PFSK-1 (cell line): ENCODE measurements at regions not wholly inside any gene's neighbourhood (a gene's known extent, or its start where the extent isn't known, plus 50 kb on each side); places are given as distances from the start of the nearest gene placed in this dataset.

Source experiments
- FOXP2 ChIP-seq: optimal IDR thresholded peaks from 2 replicates; pipeline ENCODE3; 2011; ENCODE audit warnings: borderline replicate concordance, control low read depth, inconsistent platforms; ENCODE audit not compliant: insufficient read depth; ENCODE audit errors: extremely low read length, extremely low read depth
- POLR2AphosphoS5 ChIP-seq: IDR thresholded peaks from 2 replicates; pipeline ENCODE4 v1.6.1; 2012; ENCODE audit warnings: low read depth, mild to moderate bottlenecking, control low read depth, low read length, moderate library complexity
- SIN3A ChIP-seq: IDR thresholded peaks from 2 replicates; pipeline ENCODE4 v1.6.1; 2012; ENCODE audit warnings: mild to moderate bottlenecking, low read length, moderate library complexity, borderline replicate concordance; ENCODE audit not compliant: insufficient read depth
- TAF1 ChIP-seq: IDR thresholded peaks from 2 replicates; pipeline ENCODE4 v1.6.1; 2012; ENCODE audit warnings: low read length, control low read depth, borderline replicate concordance; ENCODE audit not compliant: insufficient read depth
- TF ChIP-seq, protein P1 (sequence below), 2 experiments: IDR thresholded peaks; 2 replicates each; pipeline versions ENCODE4 v1.6.1 to v1.8.0; 2011 to 2012; ENCODE audit warnings: low read depth in 2 of 2, low read length in 2 of 2, control low read depth in 1 of 2, inconsistent platforms in 1 of 2, mild to moderate bottlenecking in 1 of 2, moderate library complexity in 1 of 2; ENCODE audit not compliant: insufficient read depth in 1 of 2

DNA sequence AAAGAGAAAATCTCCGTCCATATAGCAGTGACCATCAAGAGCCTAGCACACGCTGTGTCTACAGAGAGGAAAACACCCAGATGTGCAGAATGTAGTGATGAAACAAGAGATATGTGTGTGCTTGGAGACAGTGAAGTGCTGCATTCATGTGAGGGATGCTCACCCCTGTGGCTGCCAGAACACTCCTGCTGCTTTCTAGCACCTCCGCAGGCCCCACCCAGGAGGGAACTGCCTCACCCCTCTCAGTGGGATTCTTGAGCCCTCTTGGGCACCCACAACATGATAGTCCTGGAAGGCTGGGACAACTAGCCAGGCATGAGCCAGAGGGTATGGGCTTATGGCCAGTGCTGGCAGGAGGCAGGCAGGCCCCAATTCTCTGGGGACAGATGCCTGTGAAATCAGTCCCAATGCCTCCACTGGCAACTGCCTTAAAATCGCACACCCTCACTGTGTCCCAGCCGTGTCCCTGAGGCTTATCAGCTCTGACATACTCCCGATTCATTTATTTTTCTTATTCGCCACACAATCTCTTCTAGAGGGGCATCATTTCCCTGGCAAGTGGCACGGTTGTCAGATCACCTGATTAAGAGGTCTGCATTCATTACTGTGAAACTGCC lies 73.2 kb upstream of the FSTL4 start:
- TF ChIP-seq SIN3A (no peak), FOXP2 (no peak), TAF1 (no peak), POLR2AphosphoS5 (no peak)
- TF ChIP-seq, protein P1, sequence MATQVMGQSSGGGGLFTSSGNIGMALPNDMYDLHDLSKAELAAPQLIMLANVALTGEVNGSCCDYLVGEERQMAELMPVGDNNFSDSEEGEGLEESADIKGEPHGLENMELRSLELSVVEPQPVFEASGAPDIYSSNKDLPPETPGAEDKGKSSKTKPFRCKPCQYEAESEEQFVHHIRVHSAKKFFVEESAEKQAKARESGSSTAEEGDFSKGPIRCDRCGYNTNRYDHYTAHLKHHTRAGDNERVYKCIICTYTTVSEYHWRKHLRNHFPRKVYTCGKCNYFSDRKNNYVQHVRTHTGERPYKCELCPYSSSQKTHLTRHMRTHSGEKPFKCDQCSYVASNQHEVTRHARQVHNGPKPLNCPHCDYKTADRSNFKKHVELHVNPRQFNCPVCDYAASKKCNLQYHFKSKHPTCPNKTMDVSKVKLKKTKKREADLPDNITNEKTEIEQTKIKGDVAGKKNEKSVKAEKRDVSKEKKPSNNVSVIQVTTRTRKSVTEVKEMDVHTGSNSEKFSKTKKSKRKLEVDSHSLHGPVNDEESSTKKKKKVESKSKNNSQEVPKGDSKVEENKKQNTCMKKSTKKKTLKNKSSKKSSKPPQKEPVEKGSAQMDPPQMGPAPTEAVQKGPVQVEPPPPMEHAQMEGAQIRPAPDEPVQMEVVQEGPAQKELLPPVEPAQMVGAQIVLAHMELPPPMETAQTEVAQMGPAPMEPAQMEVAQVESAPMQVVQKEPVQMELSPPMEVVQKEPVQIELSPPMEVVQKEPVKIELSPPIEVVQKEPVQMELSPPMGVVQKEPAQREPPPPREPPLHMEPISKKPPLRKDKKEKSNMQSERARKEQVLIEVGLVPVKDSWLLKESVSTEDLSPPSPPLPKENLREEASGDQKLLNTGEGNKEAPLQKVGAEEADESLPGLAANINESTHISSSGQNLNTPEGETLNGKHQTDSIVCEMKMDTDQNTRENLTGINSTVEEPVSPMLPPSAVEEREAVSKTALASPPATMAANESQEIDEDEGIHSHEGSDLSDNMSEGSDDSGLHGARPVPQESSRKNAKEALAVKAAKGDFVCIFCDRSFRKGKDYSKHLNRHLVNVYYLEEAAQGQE (IDR thresholded peaks at IDR 0.05; ENCODE audit: insufficient read depth in 1 of 2, low read depth in 2 of 2, low read length in 2 of 2), result no peak

DNA sequence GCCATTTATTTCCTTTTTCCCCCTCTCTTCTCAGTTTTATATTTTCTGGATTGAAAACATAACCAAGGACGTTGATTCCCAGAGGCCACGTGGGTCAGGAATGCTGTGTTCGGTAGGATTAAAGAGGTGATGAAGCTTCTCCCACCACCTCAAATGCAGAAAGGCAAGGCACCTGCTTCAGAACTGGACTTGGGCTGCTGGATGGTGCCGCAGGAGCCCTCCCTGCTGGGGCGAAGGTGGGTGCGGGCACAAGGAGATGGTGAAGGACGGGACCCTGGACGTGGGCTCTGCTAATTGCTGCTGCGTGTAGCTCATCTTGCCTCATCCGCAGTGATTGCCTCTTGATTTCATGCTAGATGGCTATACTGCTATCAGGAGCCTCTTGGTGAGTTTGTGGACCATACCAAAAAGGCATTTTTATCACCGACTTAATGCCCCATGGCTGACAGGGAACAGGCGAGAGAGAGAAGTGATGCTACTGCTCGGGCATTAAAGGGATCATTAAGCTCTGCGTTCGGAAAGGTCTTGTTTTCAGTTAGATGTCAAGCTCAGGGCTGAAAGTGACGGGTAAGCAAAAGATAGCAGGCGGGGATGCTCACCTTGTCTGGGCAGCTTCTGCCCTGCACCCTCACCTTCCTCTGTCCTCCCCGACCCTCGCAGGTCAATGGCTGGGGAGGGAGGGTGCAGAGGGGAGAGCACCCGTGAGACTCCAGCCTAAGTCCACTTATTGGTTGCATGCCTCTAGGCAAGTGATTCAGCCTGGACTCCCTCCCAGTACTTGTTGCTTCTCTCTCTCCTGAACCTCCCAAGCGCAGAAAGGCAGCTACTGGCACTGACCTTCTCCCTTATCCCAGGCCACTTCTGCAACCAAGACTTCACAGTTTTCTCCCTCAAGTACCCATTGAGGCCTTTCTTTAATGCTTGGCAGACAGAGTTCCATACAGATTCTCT lies 71.6 kb upstream of the FSTL4 start:
- TF ChIP-seq FOXP2, result no peak
- TF ChIP-seq, protein P1 (IDR thresholded peaks at IDR 0.05; ENCODE audit: insufficient read depth in 1 of 2, low read depth in 2 of 2, low read length in 2 of 2), result no peak
- TF ChIP-seq POLR2AphosphoS5, result no peak
- no peak for TF ChIP-seq SIN3A
- TF ChIP-seq TAF1, result no peak

GRCh38 chr5:133682451-133682850 lies 70.1 kb upstream of the FSTL4 start:
- TF ChIP-seq, protein P1 (IDR thresholded peaks at IDR 0.05; ENCODE audit: insufficient read depth in 1 of 2, low read depth in 2 of 2, low read length in 2 of 2), result no peak
- TF ChIP-seq FOXP2 (no peak), POLR2AphosphoS5 (no peak), TAF1 (no peak), SIN3A (no peak)

DNA sequence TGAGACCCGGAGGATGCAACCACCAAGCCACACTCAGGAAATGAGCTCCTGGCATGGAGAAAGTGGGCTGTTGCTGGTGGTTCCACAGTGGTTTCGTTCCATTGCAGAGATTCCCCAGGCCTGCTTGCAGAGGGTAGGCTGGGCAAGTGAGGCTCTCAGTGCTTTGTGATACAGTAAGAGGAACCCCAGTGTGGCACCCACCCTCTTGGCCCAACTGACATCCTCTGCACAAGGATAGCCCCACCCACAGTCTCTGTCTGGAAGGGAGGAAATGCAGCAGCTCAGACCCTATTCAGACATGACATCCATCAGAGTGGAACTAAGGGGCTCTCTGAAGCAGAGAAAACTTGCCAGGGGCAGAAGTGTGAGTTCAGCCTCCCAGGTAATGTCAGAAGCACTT lies 69.6 kb upstream of the FSTL4 start:
- no peak for TF ChIP-seq FOXP2
- TF ChIP-seq SIN3A, result no peak
- TF ChIP-seq POLR2AphosphoS5, result no peak
- TF ChIP-seq TAF1, result no peak
- TF ChIP-seq, protein P1 (IDR thresholded peaks at IDR 0.05; ENCODE audit: insufficient read depth in 1 of 2, low read depth in 2 of 2, low read length in 2 of 2), result no peak
